ENCODE measurements at regions not wholly inside any gene's neighbourhood (a gene's known extent, or its start where the extent isn't known, plus 50 kb on each side); places are given as distances from the start of the nearest gene placed in this dataset.

DNA sequence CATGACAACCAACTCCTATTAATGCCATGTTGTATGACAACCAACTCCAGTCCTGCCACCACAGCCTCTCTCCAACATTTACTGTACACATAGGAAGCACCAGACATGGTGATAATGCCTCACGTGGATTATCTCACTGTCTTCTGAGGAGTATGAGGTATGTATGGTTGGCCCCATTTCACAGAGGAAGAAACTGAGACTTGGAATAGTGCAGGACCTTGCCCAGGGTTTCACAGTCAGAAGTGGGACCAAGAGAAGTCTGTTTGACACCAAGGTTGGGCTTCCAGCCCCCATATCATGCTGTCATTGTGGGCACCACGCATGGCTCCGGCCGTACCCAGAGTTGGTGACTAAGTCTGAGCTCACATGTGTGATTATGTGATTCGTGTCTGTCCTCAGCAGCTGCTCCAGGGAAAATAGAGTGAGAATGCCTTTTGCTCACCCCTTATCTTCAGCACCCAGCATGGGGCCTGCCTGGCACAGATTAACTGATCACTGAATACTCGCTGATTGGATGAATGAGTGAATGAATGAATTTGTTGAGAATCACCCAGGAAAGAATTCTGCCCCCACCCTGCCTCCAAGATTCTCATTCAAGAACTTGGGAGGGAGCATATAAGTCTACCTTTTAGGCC is 204.1 kb upstream of the NLRP1 start:
- TF ChIP-seq, protein P1, sequence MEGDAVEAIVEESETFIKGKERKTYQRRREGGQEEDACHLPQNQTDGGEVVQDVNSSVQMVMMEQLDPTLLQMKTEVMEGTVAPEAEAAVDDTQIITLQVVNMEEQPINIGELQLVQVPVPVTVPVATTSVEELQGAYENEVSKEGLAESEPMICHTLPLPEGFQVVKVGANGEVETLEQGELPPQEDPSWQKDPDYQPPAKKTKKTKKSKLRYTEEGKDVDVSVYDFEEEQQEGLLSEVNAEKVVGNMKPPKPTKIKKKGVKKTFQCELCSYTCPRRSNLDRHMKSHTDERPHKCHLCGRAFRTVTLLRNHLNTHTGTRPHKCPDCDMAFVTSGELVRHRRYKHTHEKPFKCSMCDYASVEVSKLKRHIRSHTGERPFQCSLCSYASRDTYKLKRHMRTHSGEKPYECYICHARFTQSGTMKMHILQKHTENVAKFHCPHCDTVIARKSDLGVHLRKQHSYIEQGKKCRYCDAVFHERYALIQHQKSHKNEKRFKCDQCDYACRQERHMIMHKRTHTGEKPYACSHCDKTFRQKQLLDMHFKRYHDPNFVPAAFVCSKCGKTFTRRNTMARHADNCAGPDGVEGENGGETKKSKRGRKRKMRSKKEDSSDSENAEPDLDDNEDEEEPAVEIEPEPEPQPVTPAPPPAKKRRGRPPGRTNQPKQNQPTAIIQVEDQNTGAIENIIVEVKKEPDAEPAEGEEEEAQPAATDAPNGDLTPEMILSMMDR (IDR thresholded peaks at IDR 0.05 in 8 of 11, conservative IDR thresholded peaks at IDR 0.05 in 3 of 11) = no peak
- TF ChIP-seq POLR2A (IDR thresholded peaks at IDR 0.05) (no peak), POLR2AphosphoS5 (IDR thresholded peaks at IDR 0.05) (no peak)

All from spleen (tissue), 7 donors.